Lower lobe of right lung (tissue), 2 donors: ENCODE measurements at regions not wholly inside any gene's neighbourhood (a gene's known extent, or its start where the extent isn't known, plus 50 kb on each side); places are given as distances from the start of the nearest gene placed in this dataset.

Source experiments
- ATAC-seq, 2 donors: fragments of 200-7000 bp; cut with Tn5 transposase; one replicate each; pipeline ENCODE4 v1.9.1; 2020 to 2022; ENCODE audit warnings: mild to moderate bottlenecking in 2 of 2, moderate library complexity in 2 of 2
- DNase-seq: peaks from one replicate; pipeline ENCODE4 v3.0.0-alpha.2; 2020
- H3K27ac ChIP-seq: fragments of 200-600 bp; one replicate; pipeline ENCODE4 v1.8.0; 2022
- H3K27me3 ChIP-seq: fragments of 200-600 bp; one replicate; pipeline ENCODE4 v1.8.0; 2022; ENCODE audit warnings: low read depth
- H3K36me3 ChIP-seq: fragments of 200-600 bp; one replicate; pipeline ENCODE4 v1.8.0; 2022; ENCODE audit warnings: mild to moderate bottlenecking
- H3K4me1 ChIP-seq: fragments of 200-600 bp; one replicate; pipeline ENCODE4 v1.8.0; 2022
- H3K4me3 ChIP-seq: fragments of 200-600 bp; one replicate; pipeline ENCODE4 v1.8.0; 2022; ENCODE audit warnings: mild to moderate bottlenecking
- H3K9me3 ChIP-seq: fragments of 200-600 bp; one replicate; pipeline ENCODE4 v1.8.0; 2022
- intact Hi-C: fragments of 100-400 bp; cut with DNase I; formaldehyde crosslinking; loops from one replicate; pipeline ENCODE4 v1.11.0; 2022
- TF ChIP-seq, protein P1 (sequence below): fragments of 200-600 bp; IDR thresholded peaks from one replicate; pipeline ENCODE4 v1.8.0; 2022; ENCODE audit warnings: antibody characterized with exemption, mild to moderate bottlenecking
- donor health status: DM: no; HTN: yes; CAD: no; lungs with severe emphysema.

DNA sequence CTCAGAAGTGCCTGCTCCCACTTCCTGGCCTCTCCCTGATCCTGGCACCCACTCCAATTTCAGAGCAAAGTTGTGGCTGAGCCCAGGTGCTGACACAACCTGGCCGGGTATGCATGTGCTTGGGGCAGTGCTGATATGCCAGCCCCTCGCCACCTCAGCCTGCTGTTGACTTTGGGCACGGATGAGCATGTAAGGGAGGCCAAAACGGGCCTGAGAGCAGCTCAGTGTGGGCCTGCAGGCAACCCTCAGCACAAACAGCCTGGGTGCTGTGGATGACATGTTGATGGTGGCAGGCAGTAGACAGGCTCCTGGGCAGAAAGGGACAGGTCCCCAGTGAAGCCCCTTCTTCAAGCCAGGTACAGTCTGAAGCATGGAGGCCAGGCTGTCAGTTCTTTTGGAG, 553.6 kb upstream of the FSIP2 start:
- no peaks in the 10 kb centered on the region for H3K9me3 ChIP-seq
- H3K27me3 ChIP-seq, result no peaks in the 10 kb centered on the region
- ATAC-seq (peak in 1 of 2 donors; percentile 30), DNase-seq (no peak)
- intact Hi-C loops, result no loop called here
- H3K4me3 ChIP-seq, result no peak overlapping the region
- no peak overlapping the region for H3K27ac ChIP-seq
- TF ChIP-seq, protein P1, sequence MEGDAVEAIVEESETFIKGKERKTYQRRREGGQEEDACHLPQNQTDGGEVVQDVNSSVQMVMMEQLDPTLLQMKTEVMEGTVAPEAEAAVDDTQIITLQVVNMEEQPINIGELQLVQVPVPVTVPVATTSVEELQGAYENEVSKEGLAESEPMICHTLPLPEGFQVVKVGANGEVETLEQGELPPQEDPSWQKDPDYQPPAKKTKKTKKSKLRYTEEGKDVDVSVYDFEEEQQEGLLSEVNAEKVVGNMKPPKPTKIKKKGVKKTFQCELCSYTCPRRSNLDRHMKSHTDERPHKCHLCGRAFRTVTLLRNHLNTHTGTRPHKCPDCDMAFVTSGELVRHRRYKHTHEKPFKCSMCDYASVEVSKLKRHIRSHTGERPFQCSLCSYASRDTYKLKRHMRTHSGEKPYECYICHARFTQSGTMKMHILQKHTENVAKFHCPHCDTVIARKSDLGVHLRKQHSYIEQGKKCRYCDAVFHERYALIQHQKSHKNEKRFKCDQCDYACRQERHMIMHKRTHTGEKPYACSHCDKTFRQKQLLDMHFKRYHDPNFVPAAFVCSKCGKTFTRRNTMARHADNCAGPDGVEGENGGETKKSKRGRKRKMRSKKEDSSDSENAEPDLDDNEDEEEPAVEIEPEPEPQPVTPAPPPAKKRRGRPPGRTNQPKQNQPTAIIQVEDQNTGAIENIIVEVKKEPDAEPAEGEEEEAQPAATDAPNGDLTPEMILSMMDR, result no peak
- H3K4me1 ChIP-seq, result no peaks in the 10 kb centered on the region
- no peaks in the 10 kb centered on the region for H3K36me3 ChIP-seq

DNA sequence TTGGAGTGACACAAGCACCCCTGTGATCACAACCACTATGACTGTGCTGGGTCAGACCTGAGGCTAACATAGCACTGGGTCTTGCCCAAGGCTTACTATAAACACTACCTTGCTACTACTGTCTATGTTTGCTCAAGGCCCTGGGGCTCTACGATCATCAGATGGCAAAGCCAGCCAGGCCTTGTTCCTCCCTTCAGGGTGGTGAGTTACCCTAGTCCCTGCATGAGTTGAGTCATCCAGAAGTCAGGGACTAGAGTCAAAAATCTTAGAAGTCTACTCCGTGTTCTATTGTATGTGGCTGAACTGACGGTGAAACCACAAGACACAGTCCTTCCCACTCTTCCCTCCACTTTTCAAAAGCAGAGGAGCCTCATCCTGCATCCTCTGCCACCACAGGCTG, 551.2 kb upstream of the FSIP2 start:
- DNase-seq (no peak), ATAC-seq (peak in 1 of 2 donors; percentile 9)
- Histone ChIP-seq H3K4me1 (no peaks in the 10 kb centered on the region), H3K27me3 (no peaks in the 10 kb centered on the region), H3K4me3 (no peak overlapping the region), H3K9me3 (no peaks in the 10 kb centered on the region), H3K36me3 (no peaks in the 10 kb centered on the region), H3K27ac (no peak overlapping the region)
- TF ChIP-seq, protein P1, result no peak
- intact Hi-C loops, result no loop called here

DNA sequence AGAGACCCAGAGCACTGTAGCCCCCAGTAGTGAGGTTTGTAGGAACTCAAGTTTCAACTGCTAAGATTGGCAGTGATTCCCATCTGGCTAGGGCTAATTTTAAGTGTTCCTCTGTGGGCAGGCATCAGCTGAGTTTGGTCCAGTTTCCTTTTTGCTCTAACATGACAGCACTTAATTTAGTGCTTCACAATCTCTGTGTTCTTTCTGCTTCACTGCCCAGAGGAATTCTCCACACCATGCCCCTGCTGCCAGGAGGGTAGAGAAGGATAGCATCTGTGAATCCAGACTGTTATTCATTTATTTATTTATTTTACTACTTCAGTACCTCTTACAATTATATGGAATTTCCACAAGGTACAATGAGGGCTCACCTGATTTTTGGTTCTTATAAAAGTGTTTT, 549.9 kb upstream of the FSIP2 start:
- no peaks in the 10 kb centered on the region for H3K27me3 ChIP-seq
- ATAC-seq, result no peak
- intact Hi-C loops, result no loop called here

DNA sequence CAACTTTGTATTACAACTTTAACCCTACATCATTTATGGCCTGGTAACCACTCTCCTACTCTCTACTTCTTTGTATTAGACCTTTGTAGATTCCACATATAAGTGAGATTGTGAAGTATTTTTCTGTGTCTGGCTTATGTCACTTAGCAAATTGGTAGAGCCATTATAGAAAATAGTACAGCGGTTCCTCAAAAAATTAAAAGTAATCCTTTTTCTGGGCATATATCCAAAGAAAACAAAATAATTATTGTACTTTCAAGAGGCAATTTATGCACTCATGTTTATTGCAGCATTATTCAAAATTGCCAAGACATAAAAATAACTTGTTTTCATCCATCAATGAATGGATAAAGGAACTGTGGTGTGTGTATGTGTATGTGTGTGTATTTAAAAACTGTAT, 537.5 kb upstream of the FSIP2 start:
- DNase-seq, result no peak
- no peaks in the 10 kb centered on the region for H3K27me3 ChIP-seq
- intact Hi-C loops, result no loop called here
- H3K9me3 ChIP-seq, result no peaks in the 10 kb centered on the region
- H3K27ac ChIP-seq, result no peak overlapping the region
- no peak for ATAC-seq
- TF ChIP-seq, protein P1, result no peak
- no peaks in the 10 kb centered on the region for H3K4me1 ChIP-seq
- no peak overlapping the region for H3K4me3 ChIP-seq
- H3K36me3 ChIP-seq, result no peaks in the 10 kb centered on the region

More for the DNA sequence above, 549.9 kb upstream of the FSIP2 start:
- Histone ChIP-seq H3K4me1 (no peaks in the 10 kb centered on the region), H3K9me3 (no peaks in the 10 kb centered on the region), H3K27ac (no peak overlapping the region), H3K4me3 (no peak overlapping the region), H3K36me3 (no peaks in the 10 kb centered on the region)
- DNase-seq, result no peak
- TF ChIP-seq, protein P1, result no peak

DNA sequence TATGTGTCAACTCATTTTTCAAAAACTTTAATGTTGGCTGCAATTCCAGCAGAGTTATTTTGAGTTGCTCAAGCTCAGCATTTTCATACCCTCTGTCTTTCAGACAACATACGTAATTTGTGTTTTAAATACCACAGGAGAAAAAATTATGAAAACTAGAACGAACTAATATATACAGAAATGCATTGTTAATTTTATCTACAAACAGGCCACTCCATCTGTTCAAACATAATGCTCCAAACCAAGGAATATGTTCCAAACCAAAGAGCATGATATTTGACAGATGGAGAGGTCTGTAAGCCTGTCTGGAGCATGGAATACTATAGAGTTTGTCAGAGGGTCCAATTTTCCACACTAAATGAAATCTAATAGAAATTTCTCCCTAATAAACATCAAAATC, 536.2 kb upstream of the FSIP2 start:
- no peak overlapping the region for H3K27ac ChIP-seq
- TF ChIP-seq, protein P1, result no peak
- ATAC-seq, result no peak
- no peaks in the 10 kb centered on the region for H3K36me3 ChIP-seq
- H3K9me3 ChIP-seq, result no peaks in the 10 kb centered on the region
- no peak for DNase-seq
- intact Hi-C loops, result no loop called here
- no peaks in the 10 kb centered on the region for H3K27me3 ChIP-seq
- no peaks in the 10 kb centered on the region for H3K4me1 ChIP-seq
- H3K4me3 ChIP-seq, result no peak overlapping the region
